Common myeloid progenitor, CD34-positive (primary cell): ENCODE measurements at regions not wholly inside any gene's neighbourhood (a gene's known extent, or its start where the extent isn't known, plus 50 kb on each side); places are given as distances from the start of the nearest gene placed in this dataset.

ENCODE experiments used
- CTCF ChIA-PET: fragments of 350-600 bp; sonication (Branson Sonifier 250); formaldehyde crosslinking; loops from one replicate; lab custom pipeline; 2021; ENCODE audit warnings: antibody characterized with exemption; lab: Charles Lee
- POLR2A ChIA-PET: fragments of 350-600 bp; sonication (Branson Sonifier 250); formaldehyde crosslinking; loops from one replicate; lab custom pipeline; 2021; ENCODE audit warnings: antibody characterized with exemption; lab: Charles Lee
- DNase-seq, 3 donors: peaks; one replicate each; pipeline versions ENCODE4 v3.0.0 to v3.0.0-alpha.2; 2013
- H3K27ac ChIP-seq, 2 experiments: 1 replicate in 1 of 2; 2 replicates in 1 of 2; pipeline ENCODE4 v1.7.0; 2013; ENCODE audit warnings: inconsistent platforms in 2 of 2, low read length in 2 of 2, mild to moderate bottlenecking in 2 of 2, low read depth in 1 of 2, moderate library complexity in 1 of 2; ENCODE audit not compliant: severe bottlenecking in 2 of 2, insufficient read depth in 1 of 2, poor library complexity in 1 of 2
- H3K27me3 ChIP-seq, 5 experiments: replicated peaks in 2 of 5; 1 replicate in 3 of 5; 2 replicates in 2 of 5; pipeline versions ENCODE4 v1.6.1 to v1.7.0; 2013; ENCODE audit warnings: low read length in 4 of 5, mild to moderate bottlenecking in 2 of 5, moderate library complexity in 2 of 5, inconsistent platforms in 1 of 5; ENCODE audit not compliant: insufficient read depth in 5 of 5, control insufficient read depth in 4 of 5
- H3K36me3 ChIP-seq, 4 experiments: 1 replicate in 2 of 4; 2 replicates in 2 of 4; pipeline versions ENCODE4 v1.6.1 to v1.7.0; 2013; ENCODE audit warnings: low read length in 3 of 4, control low read depth in 1 of 4, mild to moderate bottlenecking in 1 of 4; ENCODE audit not compliant: control insufficient read depth in 4 of 4, insufficient read depth in 4 of 4
- H3K4me1 ChIP-seq, 4 experiments: 1 replicate in 3 of 4; 2 replicates in 1 of 4; pipeline versions ENCODE4 v1.6.1 to v1.7.1; 2013; ENCODE audit warnings: low read length in 3 of 4, mild to moderate bottlenecking in 3 of 4, control low read depth in 1 of 4, inconsistent platforms in 1 of 4, moderate library complexity in 1 of 4; ENCODE audit not compliant: control insufficient read depth in 4 of 4, insufficient read depth in 4 of 4; ENCODE audit errors: control extremely low read depth in 1 of 4
- H3K4me3 ChIP-seq, 7 experiments: 1 replicate in 4 of 7; 2 replicates in 3 of 7; pipeline versions ENCODE4 v1.5.1 to v1.7.0; 2013; ENCODE audit warnings: mild to moderate bottlenecking in 7 of 7, low read length in 6 of 7, moderate library complexity in 6 of 7, inconsistent platforms in 2 of 7, low read depth in 2 of 7, control low read depth in 1 of 7; ENCODE audit not compliant: insufficient read depth in 4 of 7, control insufficient read depth in 1 of 7; ENCODE audit errors: extremely low read depth in 1 of 7
- H3K9me3 ChIP-seq, 5 experiments: 1 replicate in 4 of 5; 2 replicates in 1 of 5; pipeline versions ENCODE4 v1.6.1 to v1.7.1; 2013; ENCODE audit warnings: low read length in 4 of 5, mild to moderate bottlenecking in 2 of 5, inconsistent platforms in 1 of 5, low read depth in 1 of 5, moderate library complexity in 1 of 5; ENCODE audit not compliant: control insufficient read depth in 4 of 5, insufficient read depth in 2 of 5; ENCODE audit errors: control extremely low read depth in 1 of 5
- WGBS: methylation state at CpG from one replicate; pipeline ENCODE4 v1.1.5; 2013; ENCODE audit not compliant: insufficient coverage; 5-methylcytosine and 5-hydroxymethylcytosine counted together

- H3K4me3 ChIP-seq = no peak overlapping the region
- no peak for DNase-seq
- H3K4me1 ChIP-seq = no peaks in the 10 kb centered on the region
- CTCF ChIA-PET = no interaction called here
- no peaks in the 10 kb centered on the region for H3K9me3 ChIP-seq
- no peaks in the 10 kb centered on the region for H3K36me3 ChIP-seq
- H3K27ac ChIP-seq = no peak overlapping the region
- POLR2A ChIA-PET = no interaction called here
- H3K27me3 ChIP-seq = no peaks in the 10 kb centered on the region
Observed at GRCh38 chr3:148100476-148100875, 597.2 kb upstream of the AGTR1 start.

- POLR2A ChIA-PET = no interaction called here
- H3K27me3 ChIP-seq = peaks cover 0 to 1% (median 0%) of the 10 kb centered on the region in 5 experiments
- WGBS = 60% methylated on average over 1 of the region's 1 CpG
- H3K36me3 ChIP-seq = no peaks in the 10 kb centered on the region
- H3K4me3 ChIP-seq = no peak overlapping the region
- H3K27ac ChIP-seq = no peak overlapping the region
- H3K9me3 ChIP-seq = no peaks in the 10 kb centered on the region
- DNase-seq = no peak
- H3K4me1 ChIP-seq = no peaks in the 10 kb centered on the region
- CTCF ChIA-PET = no interaction called here
Observed at GRCh38 chr3:148101061-148101460, 596.6 kb upstream of the AGTR1 start.

GRCh38 chr3:148102156-148102555, 595.5 kb upstream of the AGTR1 start:
- no peak for DNase-seq
- WGBS = no CpG with 5 or more reads among the region's 1 CpG
- H3K27me3 ChIP-seq = peaks cover 0 to 1% (median 0%) of the 10 kb centered on the region in 5 experiments
- ChIA-PET CTCF (no interaction called here), POLR2A (no interaction called here)
- H3K4me3 ChIP-seq = no peak overlapping the region
- H3K27ac ChIP-seq = no peak overlapping the region
- no peaks in the 10 kb centered on the region for H3K4me1 ChIP-seq
- H3K9me3 ChIP-seq = no peaks in the 10 kb centered on the region
- H3K36me3 ChIP-seq = no peaks in the 10 kb centered on the region

GRCh38 chr3:148106062-148106461, 591.6 kb upstream of the AGTR1 start:
- no peaks in the 10 kb centered on the region for H3K9me3 ChIP-seq
- ChIA-PET POLR2A (no interaction called here), CTCF (no interaction called here)
- WGBS = no CpG with 5 or more reads among the region's 2 CpGs
- H3K36me3 ChIP-seq = no peaks in the 10 kb centered on the region
- DNase-seq = no peak
- H3K4me1 ChIP-seq = no peaks in the 10 kb centered on the region
- no peak overlapping the region for H3K27ac ChIP-seq
- no peak overlapping the region for H3K4me3 ChIP-seq
- peaks cover 0 to 1% (median 0%) of the 10 kb centered on the region in 5 experiments for H3K27me3 ChIP-seq

- peaks cover 0 to 3% (median 0%) of the 10 kb centered on the region in 5 experiments for H3K27me3 ChIP-seq
- ChIA-PET CTCF (no interaction called here), POLR2A (no interaction called here)
- peaks cover 0 to 1% (median 0%) of the 10 kb centered on the region in 5 experiments for H3K9me3 ChIP-seq
- H3K4me1 ChIP-seq = no peaks in the 10 kb centered on the region
- no peaks in the 10 kb centered on the region for H3K36me3 ChIP-seq
- no peak overlapping the region for H3K4me3 ChIP-seq
- WGBS = no CpG with 5 or more reads among the region's 2 CpGs
- no peak overlapping the region for H3K27ac ChIP-seq
- no peak for DNase-seq
Observed at GRCh38 chr3:148126956-148127355, 570.7 kb upstream of the AGTR1 start.

- ChIA-PET CTCF (no interaction called here), POLR2A (no interaction called here)
- no peak overlapping the region for H3K4me3 ChIP-seq
- 64% methylated on average over 3 of the region's 3 CpGs for WGBS
- DNase-seq = no peak
- H3K9me3 ChIP-seq = peaks cover 0 to 1% (median 0%) of the 10 kb centered on the region in 5 experiments
- H3K36me3 ChIP-seq = no peaks in the 10 kb centered on the region
- H3K27me3 ChIP-seq = peaks cover 0 to 3% (median 0%) of the 10 kb centered on the region in 5 experiments
- no peak overlapping the region for H3K27ac ChIP-seq
- no peaks in the 10 kb centered on the region for H3K4me1 ChIP-seq
Observed at GRCh38 chr3:148128136-148128535, 569.6 kb upstream of the AGTR1 start.

- ChIA-PET POLR2A (no interaction called here), CTCF (no interaction called here)
- 100% methylated on average over 3 of the region's 3 CpGs for WGBS
- Histone ChIP-seq H3K27me3 (peaks cover 0 to 3% (median 0%) of the 10 kb centered on the region in 5 experiments), H3K4me3 (no peak overlapping the region), H3K27ac (no peak overlapping the region), H3K9me3 (peaks cover 0 to 1% (median 0%) of the 10 kb centered on the region in 5 experiments), H3K36me3 (no peaks in the 10 kb centered on the region), H3K4me1 (no peaks in the 10 kb centered on the region)
- DNase-seq = no peak
Observed at GRCh38 chr3:148131990-148132638, 565.6 kb upstream of the AGTR1 start.
